Hematopoietic multipotent progenitor cell treated with erythropoietin and hydrocortisone succinate and interleukin-3 and kit ligand, for 17 days (in vitro differentiated cells): ENCODE measurements at regions not wholly inside any gene's neighbourhood (a gene's known extent, or its start where the extent isn't known, plus 50 kb on each side); places are given as distances from the start of the nearest gene placed in this dataset.
"Not testable (repeated sequence)": the region's sequence is repeated elsewhere in the genome, so short reads cannot be mapped to it uniquely, and the experiment has no call there.

ENCODE experiments used
- DNase-seq: peaks from one replicate; pipeline ENCODE4 v3.0.0-alpha.2; 2015; ENCODE audit warnings: low spot score

- DNase-seq: no peak
Measured at GRCh38 chr17:45649796-45650195, 134.3 kb upstream of the CRHR1 start.

- no peak for DNase-seq
Measured at GRCh38 chr17:45650561-45650960, 133.6 kb upstream of the CRHR1 start.

- DNase-seq: no peak
Measured at GRCh38 chr17:45651145-45651709, 132.9 kb upstream of the CRHR1 start.

GRCh38 chr17:45653616-45654015 is 130.5 kb upstream of the CRHR1 start:
- no peak for DNase-seq

- no peak for DNase-seq
Measured at GRCh38 chr17:45656527-45657181, 127.5 kb upstream of the CRHR1 start.

- DNase-seq: no peak
Measured at GRCh38 chr17:45660474-45660873, 123.6 kb upstream of the CRHR1 start.

GRCh38 chr17:45662432-45662831 is 121.7 kb upstream of the CRHR1 start:
- no peak for DNase-seq

GRCh38 chr17:45663772-45664171 is 120.3 kb upstream of the CRHR1 start:
- DNase-seq: no peak

GRCh38 chr17:45664921-45665320 is 119.2 kb upstream of the CRHR1 start:
- no peak for DNase-seq

GRCh38 chr17:45666046-45666600 is 118.0 kb upstream of the CRHR1 start:
- no peak for DNase-seq

- no peak for DNase-seq
Measured at GRCh38 chr17:45666641-45667040, 117.5 kb upstream of the CRHR1 start.

- no peak for DNase-seq
Measured at GRCh38 chr17:45667591-45668171, 116.4 kb upstream of the CRHR1 start.

GRCh38 chr17:45668316-45668715 is 115.8 kb upstream of the CRHR1 start:
- DNase-seq: no peak

- DNase-seq: no peak
Measured at GRCh38 chr17:45672301-45672700, 111.8 kb upstream of the CRHR1 start.

- DNase-seq: no peak
Measured at GRCh38 chr17:45672792-45673191, 111.3 kb upstream of the CRHR1 start.

GRCh38 chr17:45673759-45674158 is 110.4 kb upstream of the CRHR1 start:
- not testable (repeated sequence) for DNase-seq

- DNase-seq: no peak
Measured at GRCh38 chr17:45675012-45675411, 109.1 kb upstream of the CRHR1 start.

- DNase-seq: no peak
Measured at GRCh38 chr17:45675892-45676291, 108.2 kb upstream of the CRHR1 start.

- DNase-seq: no peak
Measured at GRCh38 chr17:45676695-45677094, 107.4 kb upstream of the CRHR1 start.

- no peak for DNase-seq
Measured at GRCh38 chr17:45677770-45678169, 106.3 kb upstream of the CRHR1 start.

- no peak for DNase-seq
Measured at GRCh38 chr17:45679426-45679825, 104.7 kb upstream of the CRHR1 start.

- no peak for DNase-seq
Measured at GRCh38 chr17:45680360-45680759, 103.8 kb upstream of the CRHR1 start.

GRCh38 chr17:45681706-45682105 is 102.4 kb upstream of the CRHR1 start:
- no peak for DNase-seq

- no peak for DNase-seq
Measured at GRCh38 chr17:45686250-45686649, 97.9 kb upstream of the CRHR1 start.
